HG03571 (cell line): ENCODE measurements at regions not wholly inside any gene's neighbourhood (a gene's known extent, or its start where the extent isn't known, plus 50 kb on each side); places are given as distances from the start of the nearest gene placed in this dataset.

Source experiments
- ATAC-seq: cut with Tn5 transposase; IDR thresholded peaks from one replicate; pipeline ENCODE4 v1.9.1; 2021; ENCODE audit not compliant: unreplicated experiment

DNA sequence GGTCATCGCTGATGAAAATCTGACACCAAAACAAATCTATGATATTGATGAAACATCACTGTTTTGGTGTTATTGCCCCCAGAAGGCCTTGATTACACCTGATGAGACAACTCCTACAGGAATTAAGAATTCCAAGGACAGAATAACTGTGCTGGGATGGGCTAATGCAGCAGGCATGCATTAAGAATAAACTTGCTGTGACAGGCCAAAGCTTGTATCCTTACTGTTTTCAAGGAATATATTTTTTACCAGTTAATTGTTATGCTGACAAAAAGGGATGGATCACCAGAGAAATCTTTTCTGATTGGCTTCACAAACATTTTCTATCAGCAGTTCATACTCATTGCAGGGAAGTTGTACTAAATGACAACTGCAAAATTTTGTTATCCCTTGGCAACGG lies 278.2 kb downstream of the IKZF2 start:
- no peak for ATAC-seq

DNA sequence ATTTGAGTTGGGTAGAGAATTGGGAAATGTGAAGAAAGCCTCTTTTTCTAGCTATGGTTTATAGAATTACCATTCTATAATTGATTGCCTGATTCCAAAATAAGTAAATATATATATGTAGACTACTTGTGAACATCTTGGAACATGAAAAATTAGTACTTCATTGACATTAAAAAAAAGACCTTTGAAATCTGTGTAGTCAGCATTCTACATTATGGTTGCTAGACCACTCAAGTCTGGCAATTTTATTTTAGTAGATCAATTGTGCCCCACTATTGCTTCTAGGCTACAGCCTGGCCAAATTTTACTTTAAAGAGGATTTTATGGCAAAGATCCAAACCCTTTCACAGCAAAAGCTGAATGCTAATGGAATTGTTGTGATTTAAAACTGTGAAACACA lies 279.8 kb downstream of the IKZF2 start:
- ATAC-seq: no peak

DNA sequence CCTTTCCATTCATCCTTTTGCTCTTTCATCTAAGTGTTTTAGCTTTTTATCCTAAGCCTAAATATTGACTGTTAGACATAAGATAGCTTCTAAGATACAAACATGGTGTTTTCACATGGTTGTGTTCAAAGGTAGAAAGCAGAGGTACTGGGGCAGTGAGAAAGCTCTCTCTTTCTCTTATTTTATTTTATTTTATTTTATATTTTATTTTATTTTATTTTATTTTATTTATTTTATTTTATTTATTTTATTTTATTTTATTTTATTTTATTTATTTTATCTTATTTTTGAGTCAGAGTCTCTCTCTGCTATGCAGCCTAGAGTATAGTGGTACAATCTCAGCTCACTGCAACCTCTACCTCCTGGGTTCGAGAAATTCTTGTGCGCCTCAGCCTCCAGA lies 287.2 kb downstream of the IKZF2 start:
- no peak for ATAC-seq

DNA sequence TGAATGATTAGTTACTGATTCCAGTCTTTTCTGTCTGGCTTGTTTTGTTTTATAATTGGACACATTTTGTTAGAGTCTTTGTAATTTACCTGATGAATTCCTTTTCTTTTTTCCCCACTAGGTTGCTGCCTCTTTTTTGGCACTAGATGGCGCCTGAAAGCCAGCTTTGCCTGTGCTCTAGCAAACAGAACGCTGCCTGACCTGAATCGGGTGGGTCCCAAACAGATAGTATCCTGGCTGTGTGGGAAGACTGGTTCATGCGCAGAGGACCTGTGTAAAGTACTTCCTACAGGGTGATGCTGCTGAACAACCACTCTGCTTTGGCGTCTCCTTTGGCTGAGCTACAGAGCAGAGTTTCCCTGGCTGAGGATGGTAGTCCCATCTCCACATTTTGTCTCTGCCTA lies 288.2 kb downstream of the IKZF2 start:
- no peak for ATAC-seq

DNA sequence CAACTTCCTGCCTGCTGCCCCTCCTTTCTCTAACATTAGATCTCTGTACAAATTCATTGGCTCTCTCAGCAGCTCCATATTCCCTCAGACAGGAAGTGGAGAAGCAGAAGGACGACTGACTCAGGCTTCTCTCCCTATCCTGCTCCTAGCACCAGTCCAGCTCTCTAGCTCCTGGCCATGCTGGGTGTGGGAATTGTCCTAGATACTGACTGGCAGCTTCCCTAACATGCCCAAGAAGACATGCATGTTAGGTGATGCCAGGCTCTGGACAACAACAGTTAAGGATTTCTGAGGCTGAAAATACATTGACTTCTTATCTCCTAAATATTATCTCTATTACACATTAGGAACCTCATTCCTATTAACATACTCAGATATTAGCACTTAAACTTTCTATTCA lies 292.9 kb downstream of the IKZF2 start:
- no peak for ATAC-seq

DNA sequence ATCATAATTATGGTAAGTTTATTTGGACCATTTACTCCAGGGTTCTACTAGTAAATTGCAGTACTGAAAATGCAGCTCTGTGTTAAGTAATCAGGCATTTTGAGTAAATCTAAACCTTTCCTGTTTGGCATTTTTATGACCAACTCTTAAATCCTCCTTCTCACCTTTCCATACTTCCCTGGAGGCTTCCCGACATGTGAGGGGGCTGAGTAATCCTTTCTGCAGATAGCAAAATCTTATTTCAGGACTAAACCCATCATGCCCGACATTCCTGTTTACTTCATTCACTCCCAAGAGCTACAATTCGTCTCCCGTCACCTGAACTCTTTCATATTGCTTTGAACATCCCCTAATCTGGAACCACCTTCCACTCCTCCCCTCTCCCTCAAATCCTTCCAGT lies 296.6 kb downstream of the IKZF2 start:
- ATAC-seq: no peak

DNA sequence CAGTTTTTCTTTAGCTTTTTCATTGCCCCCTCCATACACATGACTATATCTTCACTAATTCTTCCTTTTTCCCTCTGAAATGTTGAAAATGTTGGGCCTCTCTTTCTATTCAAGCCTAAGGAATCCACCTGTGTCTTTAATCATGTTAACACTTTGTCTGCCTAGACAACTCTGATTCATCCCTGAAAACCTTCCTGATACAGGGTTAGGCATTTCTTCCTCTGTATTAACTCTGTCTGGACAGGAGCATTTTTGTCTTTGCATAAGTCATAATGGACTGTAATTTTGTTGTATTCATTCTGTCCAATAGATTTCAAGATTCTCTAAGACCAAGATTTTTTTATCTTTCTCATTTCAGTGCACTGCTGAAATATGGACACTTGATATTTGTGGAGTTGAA lies 297.3 kb downstream of the IKZF2 start:
- ATAC-seq: no peak

DNA sequence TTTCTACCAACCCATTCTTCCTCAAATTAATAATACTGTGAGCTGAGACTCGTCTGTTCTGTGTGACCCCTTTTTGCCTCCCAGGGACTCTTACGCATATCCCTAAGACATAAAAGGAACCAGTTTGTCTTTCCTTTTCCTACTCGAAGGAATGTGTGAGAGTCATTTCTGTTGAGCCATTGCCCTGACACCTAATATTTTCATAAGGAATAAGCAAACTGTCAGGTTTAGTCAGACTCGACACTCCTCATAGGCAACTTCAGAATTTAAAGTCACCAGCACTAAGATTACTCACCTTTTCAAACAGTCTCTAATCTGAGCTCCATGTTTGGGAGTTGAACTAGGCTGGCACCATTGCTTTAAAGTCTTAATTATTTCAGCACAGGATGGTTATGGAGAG lies 305.5 kb downstream of the IKZF2 start:
- no peak for ATAC-seq

DNA sequence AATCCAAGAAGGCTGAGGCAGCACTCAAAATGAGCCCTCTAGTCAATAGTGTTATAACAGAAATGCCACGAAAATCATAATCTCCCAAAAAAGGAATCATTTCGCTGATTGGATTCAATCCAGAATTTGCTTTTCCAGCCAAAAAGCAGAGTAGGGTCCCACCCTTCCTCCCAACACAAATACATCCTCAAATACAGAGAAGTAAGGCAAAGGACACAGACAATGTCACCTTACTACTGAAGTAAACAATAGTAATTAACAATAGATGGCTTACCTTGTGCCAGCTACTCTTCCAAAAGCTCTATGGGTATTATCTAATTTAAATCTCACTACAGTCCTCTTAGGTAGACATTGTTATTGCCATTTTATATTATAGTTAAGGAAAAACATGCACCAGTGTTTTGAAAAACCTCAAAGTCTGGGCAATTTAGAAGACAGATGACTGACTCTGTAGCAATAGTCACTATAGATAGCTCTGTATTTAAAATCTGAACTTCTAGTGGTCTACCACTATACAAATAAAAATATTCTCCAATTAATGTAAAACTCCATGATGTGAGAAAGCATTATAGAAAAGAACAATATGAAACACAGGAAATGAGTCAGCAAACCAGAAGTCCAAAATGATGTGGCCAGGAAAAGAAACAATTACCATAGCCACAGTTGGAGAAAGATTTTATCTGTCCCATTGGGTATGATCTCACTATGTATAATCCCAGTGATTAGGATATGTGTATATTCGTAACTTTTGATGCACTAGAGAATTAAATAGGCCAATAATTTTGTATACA lies 305.0 kb upstream of the ERBB4 start:
- no peak for ATAC-seq

DNA sequence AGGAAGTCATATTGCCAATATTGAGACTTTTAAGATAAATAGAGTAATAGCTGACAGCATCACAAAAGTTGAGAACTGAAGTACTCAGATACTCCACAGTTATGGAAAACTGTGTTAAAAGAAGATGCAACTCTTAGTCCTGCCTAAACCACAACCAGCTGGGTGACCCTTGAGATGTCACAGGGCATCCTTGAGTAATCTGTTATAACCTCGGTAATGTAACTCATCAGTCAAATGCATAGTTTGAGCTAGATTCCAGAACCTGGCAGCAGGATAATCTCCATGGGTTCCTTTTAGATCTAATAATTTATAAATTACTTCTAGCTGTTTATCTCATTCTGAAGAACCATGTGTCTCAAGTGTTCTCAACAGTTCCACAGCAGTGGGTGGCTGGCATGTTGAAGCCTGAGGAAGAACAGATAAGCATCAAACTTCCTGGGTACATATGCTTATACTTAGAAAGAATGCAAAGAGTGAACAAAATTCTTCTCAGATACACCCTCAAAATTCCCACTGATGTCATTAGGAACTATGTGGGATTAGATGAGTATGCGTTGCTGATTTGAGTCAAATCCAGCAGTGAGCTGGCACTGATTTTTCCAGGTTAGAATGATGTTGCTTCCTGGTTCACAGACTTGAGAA lies 304.1 kb upstream of the ERBB4 start:
- ATAC-seq: no peak

DNA sequence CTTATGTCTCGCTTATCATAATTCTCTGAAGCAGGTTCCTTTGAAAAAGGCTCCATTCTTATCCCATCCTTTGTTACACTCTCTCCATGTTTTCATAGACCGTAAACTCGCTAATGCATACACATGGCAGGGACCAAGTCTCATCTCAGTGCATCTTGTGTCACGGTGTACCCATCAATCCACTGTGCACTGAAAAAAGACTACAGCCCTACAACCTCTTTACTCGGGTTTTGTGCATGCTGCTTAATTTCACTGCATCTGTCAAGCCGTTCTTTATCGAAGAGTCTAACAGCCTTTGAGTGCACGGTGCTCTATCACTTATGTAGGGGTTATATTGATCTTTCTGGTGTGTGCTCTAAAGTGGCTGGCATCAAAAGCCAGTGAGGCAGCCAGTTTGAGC lies 302.9 kb upstream of the ERBB4 start:
- no peak for ATAC-seq

DNA sequence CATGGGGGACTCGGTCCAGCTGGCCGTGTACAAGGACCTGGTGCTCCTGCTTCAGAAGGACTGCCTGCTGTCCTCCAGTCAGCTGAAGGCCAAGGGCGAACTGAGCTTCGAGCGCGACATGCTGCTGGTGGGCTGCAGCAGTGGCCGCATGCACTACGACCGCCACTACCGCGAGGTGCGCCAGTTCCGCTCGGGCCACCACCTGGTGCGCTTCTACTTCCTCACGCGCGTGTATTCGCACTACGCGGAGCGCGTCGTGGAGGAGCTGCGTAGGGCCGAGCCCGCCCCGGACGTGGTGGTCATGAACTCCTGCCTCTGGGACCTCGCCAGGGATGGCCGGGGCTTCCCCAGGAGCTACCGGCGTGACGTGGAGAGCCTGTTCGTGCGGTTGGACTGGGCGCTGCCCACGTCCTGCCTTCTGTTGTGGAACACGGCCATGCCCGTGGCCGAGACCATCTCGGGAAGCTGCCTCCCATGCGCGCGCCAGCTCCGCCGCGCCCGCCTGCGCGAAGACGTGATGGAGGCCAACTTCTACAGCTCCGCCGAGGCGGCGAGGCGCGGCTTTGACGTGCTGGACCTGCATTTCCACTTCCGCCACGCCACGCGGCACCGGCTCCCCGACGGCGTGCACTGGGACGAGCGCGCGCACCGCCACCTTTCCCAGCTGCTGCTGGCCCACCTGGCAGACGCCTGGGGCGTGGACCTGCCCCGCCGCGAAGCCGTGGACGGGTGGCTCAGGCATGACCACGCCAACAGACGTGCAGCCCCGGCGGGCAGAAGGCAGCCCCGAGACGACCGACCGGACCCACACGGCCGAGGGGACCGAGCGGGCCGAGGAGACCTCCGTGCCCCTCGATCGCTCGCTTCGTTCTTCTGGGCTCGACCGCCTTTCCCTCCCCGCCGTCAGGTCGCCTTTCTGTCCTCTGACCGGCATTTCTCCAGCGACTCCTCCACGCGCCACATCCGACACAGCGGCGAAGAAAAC lies 293.9 kb upstream of the ERBB4 start:
- no peak for ATAC-seq

DNA sequence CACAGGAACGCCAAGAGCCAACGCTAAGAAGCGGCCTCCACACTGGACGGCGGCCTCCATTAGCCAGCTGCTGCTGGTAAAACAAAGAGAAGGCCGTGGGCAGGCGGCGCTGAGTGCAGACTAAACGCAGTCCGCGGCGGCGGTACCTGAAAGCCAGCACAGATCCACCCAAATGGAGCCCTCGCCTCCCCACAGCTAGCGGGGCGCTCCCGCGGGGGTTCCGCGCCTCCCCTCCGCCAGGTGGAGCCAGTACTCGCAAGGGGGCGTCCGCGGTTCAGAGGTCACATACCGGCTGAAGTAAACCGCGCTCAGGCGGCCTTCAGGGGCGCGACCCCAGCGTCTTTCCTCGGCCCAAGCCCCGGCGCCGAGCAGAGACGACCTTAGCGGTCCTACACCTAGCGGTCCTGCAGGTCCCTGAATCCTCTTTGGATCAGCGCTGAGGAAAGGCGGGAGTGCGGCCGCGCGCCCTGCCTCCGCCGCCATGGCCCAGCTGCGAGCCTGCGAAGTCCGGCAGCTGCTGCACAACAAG lies 293.1 kb upstream of the ERBB4 start:
- ATAC-seq: no peak

DNA sequence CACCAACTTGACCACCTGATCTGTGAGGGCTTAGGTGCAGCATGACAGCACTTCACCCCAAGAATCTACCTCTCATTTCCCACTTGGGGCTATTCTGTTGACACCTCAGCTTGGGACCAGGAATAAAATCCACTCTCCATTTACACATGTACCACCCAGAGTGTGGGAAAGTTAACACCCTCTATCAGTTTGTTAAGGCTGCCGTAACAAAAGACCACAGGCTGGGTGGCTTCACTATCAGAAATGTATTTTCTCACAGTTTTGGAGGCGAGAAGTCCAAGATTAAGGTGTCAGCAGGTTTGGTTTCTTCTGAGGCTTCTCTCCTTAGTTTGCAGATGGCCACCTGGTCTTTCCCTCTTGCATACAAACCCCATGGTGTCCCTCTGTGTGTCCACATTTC lies 277.7 kb upstream of the ERBB4 start:
- ATAC-seq: no peak

DNA sequence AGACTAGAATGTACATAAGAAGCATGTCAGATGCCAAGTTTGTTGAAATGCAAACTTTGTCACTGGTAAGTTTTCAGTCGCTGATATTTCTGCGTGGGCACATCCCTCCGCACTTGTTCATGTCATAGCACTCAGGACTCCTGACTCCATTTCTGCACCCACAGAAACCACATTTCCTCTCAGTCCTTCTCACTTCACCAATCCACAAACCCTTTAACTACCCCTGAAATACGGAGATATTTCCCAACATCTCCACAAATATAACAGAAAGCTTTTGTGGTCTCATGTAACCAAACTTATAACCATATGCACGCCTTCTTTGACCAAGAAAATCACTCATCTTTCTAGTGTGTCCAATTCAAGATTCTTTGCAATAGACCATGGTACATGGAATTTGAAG lies 276.9 kb upstream of the ERBB4 start:
- ATAC-seq: no peak

DNA sequence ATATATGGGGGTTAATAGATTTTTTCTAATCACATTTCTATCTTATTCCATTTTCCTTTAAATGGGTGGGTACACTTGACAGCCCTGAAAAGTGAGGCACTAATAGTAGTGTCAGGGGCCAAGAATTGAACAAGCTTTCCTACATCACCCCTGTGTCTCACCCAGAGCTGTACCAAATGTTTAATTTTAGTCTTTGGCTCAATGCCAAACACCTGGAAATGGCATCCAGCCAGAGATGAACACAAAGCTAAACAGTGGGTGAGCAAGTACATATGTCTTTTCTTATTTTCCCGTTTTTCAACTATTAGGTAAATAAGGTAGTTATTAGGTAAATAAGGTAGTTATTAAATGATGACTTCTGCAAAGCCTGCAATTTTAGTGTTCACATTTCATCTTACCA lies 276.3 kb upstream of the ERBB4 start:
- ATAC-seq: no peak

DNA sequence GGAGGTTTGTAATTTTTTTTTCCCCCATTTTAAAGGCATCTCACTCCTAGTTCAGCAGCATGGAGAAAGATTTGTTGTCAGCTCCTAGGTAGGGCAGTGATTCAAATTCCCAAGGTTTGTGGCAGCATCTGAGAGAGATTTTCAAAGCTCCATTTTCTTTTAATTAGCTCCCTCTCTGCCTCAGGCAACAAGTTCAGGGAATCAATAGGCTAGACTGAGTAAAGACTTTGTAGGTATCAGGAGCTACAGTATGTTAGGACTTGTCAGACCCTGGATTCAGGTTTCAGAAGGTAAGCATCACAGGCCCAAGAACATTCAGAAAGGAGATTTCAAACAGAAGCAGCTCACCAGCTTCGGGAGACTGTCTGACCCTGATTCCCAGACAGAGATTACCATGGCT lies 273.3 kb upstream of the ERBB4 start:
- no peak for ATAC-seq

DNA sequence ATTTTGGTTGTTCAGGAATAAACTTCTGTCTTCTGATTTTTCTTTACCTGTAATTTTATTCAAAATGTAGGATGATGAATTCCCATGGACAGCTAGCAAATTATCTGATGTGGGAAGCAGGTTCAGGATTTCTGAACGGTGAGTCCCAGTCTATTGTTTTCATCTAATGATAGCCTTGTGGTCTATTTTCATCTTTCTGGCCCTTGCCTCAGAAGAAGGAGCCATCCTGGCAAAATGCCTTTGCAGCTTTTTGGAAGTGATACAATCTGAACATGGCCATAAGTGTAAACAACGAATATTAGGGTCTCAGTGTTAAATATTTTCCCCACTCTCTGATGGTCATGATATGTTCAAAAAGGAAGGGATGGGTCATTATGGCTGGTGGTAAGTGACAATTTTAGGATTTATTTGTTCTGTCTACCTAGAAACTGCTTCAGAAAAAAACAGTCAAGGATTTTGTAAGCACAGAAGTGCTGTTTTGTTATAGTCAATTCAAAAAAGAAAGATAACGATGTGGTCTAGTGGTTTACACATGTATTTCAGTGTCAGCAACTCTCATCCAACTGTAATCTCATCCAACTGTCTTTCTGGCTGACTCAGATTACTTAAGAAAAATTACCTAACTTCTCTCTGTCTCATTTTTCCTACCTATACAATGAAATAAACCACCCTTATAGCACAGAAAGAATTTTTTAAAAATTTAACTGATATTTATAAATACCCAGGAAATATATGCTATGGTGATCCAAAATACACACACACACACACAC lies 272.6 kb upstream of the ERBB4 start:
- no peak for ATAC-seq

DNA sequence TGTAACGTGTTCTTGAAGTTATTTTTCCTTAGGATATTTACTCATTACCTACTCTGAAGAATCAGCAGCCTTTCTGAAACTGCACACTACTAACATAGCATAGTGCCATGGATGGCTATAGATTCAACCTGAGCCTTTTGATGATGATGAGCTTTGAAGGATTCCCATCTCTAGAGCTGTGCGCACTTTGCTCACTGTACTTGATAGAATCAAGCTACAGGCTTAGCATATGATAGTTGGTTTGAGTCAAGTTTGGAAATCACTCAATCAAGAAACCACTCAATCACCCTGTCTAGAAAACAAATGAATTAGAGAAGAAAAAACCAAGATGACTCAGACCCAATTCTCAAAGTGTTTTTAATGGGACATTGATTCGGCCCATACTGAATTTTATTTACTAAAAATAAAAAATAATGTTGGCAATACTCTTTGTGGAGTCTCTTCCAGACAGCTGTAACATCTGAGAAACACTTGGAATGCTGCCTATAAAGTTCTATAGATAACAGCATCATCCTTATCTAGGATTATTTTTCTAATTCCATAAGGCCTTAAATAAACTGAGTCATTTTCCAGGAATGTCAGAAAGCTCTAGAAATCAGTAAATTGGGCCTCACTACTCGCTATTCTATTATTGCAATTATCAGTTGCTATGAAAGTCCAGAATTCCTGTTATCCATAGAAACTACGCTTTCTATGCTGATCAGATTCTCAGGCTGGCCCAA lies 259.0 kb upstream of the ERBB4 start:
- ATAC-seq: no peak

DNA sequence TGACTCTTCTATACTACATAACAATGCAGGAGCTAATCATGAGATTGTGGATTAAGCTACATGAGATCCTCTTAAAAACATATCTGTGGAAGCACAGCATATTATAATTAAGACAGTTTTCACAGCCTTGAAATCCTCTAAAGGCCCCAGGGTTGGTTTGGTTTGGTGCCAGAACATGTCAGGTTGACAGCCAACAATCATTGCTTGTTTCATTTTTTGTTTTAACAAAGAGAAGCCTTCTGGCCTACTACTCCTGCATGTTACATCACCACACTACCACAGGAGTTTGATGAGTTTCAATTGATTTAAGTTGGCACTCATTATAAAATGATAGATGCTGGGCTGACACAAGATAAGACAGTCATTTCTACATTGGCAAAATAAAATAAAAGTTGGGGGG lies 255.9 kb upstream of the ERBB4 start:
- ATAC-seq: no peak
